ENCODE measurements at regions not wholly inside any gene's neighbourhood (a gene's known extent, or its start where the extent isn't known, plus 50 kb on each side); places are given as distances from the start of the nearest gene placed in this dataset.

GRCh38 chr5:124606543-124606942 is 139.9 kb downstream of the ZNF608 start:
- 95 to 100% methylated on average over 1 of the region's 2 CpGs for WGBS, 2 experiments
- no peak overlapping the region for H3K27ac ChIP-seq (ENCODE audit: insufficient read depth, low read depth, low read length, poor library complexity, severe bottlenecking)
- no peaks in the 10 kb centered on the region for H3K9me3 ChIP-seq (ENCODE audit: control insufficient read depth, low read length)
- no peaks in the 10 kb centered on the region for H3K27me3 ChIP-seq (ENCODE audit: control insufficient read depth, insufficient read depth, low read length, poor library complexity, severe bottlenecking)
- no peaks in the 10 kb centered on the region for H3K36me3 ChIP-seq (ENCODE audit: control insufficient read depth, insufficient read depth, low read length)
- peaks cover 11% of the 10 kb centered on the region for H3K4me1 ChIP-seq (ENCODE audit: control insufficient read depth, insufficient read depth, low read length)
- H3K4me3 ChIP-seq (ENCODE audit: insufficient read depth, low read depth, low read length), result no peak overlapping the region

GRCh38 chr5:124606093-124606492 is 140.3 kb downstream of the ZNF608 start:
- H3K4me1 ChIP-seq (ENCODE audit: control insufficient read depth, insufficient read depth, low read length), result peaks cover 11% of the 10 kb centered on the region
- no peak overlapping the region for H3K4me3 ChIP-seq (ENCODE audit: insufficient read depth, low read depth, low read length)
- H3K36me3 ChIP-seq (ENCODE audit: control insufficient read depth, insufficient read depth, low read length), result no peaks in the 10 kb centered on the region
- H3K9me3 ChIP-seq (ENCODE audit: control insufficient read depth, low read length), result no peaks in the 10 kb centered on the region
- H3K27me3 ChIP-seq (ENCODE audit: control insufficient read depth, insufficient read depth, low read length, poor library complexity, severe bottlenecking), result no peaks in the 10 kb centered on the region
- no peak overlapping the region for H3K27ac ChIP-seq (ENCODE audit: insufficient read depth, low read depth, low read length, poor library complexity, severe bottlenecking)
- 100% methylated on average over 2 of the region's 2 CpGs; no CpG with 5 or more reads in 1 of the 2 experiments for WGBS, 2 experiments

- no peaks in the 10 kb centered on the region for H3K36me3 ChIP-seq (ENCODE audit: control insufficient read depth, insufficient read depth, low read length)
- no peaks in the 10 kb centered on the region for H3K9me3 ChIP-seq (ENCODE audit: control insufficient read depth, low read length)
- peaks cover 11% of the 10 kb centered on the region for H3K4me1 ChIP-seq (ENCODE audit: control insufficient read depth, insufficient read depth, low read length)
- WGBS, 2 experiments, result 39 to 57% methylated on average over 4 of the region's 4 CpGs
- peak overlapping the region; percentile 56 for H3K27ac ChIP-seq (ENCODE audit: insufficient read depth, low read depth, low read length, poor library complexity, severe bottlenecking)
- no peak overlapping the region for H3K4me3 ChIP-seq (ENCODE audit: insufficient read depth, low read depth, low read length)
- H3K27me3 ChIP-seq (ENCODE audit: control insufficient read depth, insufficient read depth, low read length, poor library complexity, severe bottlenecking), result no peaks in the 10 kb centered on the region
Measured at GRCh38 chr5:124605541-124605940, 140.9 kb downstream of the ZNF608 start.

GRCh38 chr5:124604419-124604818 is 142.0 kb downstream of the ZNF608 start:
- Histone ChIP-seq H3K4me3 (ENCODE audit: insufficient read depth, low read depth, low read length) (no peak overlapping the region), H3K4me1 (ENCODE audit: control insufficient read depth, insufficient read depth, low read length) (peaks cover 15% of the 10 kb centered on the region), H3K9me3 (ENCODE audit: control insufficient read depth, low read length) (no peaks in the 10 kb centered on the region), H3K27ac (ENCODE audit: insufficient read depth, low read depth, low read length, poor library complexity, severe bottlenecking) (no peak overlapping the region), H3K36me3 (ENCODE audit: control insufficient read depth, insufficient read depth, low read length) (no peaks in the 10 kb centered on the region), H3K27me3 (ENCODE audit: control insufficient read depth, insufficient read depth, low read length, poor library complexity, severe bottlenecking) (no peaks in the 10 kb centered on the region)
- 75 to 90% methylated on average over 2 to 3 of the region's 4 CpGs for WGBS, 2 experiments

GRCh38 chr5:124602925-124603650 is 143.4 kb downstream of the ZNF608 start:
- Histone ChIP-seq H3K27ac (ENCODE audit: insufficient read depth, low read depth, low read length, poor library complexity, severe bottlenecking) (no peak overlapping the region), H3K4me1 (ENCODE audit: control insufficient read depth, insufficient read depth, low read length) (peaks cover 20% of the 10 kb centered on the region), H3K27me3 (ENCODE audit: control insufficient read depth, insufficient read depth, low read length, poor library complexity, severe bottlenecking) (no peaks in the 10 kb centered on the region), H3K4me3 (ENCODE audit: insufficient read depth, low read depth, low read length) (no peak overlapping the region), H3K36me3 (ENCODE audit: control insufficient read depth, insufficient read depth, low read length) (no peaks in the 10 kb centered on the region), H3K9me3 (ENCODE audit: control insufficient read depth, low read length) (no peaks in the 10 kb centered on the region)
- 94% methylated on average over 1 of the region's 1 CpG; no CpG with 5 or more reads in 1 of the 2 experiments for WGBS, 2 experiments

- WGBS, 2 experiments, result 87 to 95% methylated on average over 10 of the region's 10 CpGs
- no peaks in the 10 kb centered on the region for H3K27me3 ChIP-seq (ENCODE audit: control insufficient read depth, insufficient read depth, low read length, poor library complexity, severe bottlenecking)
- no peaks in the 10 kb centered on the region for H3K36me3 ChIP-seq (ENCODE audit: control insufficient read depth, insufficient read depth, low read length)
- no peak overlapping the region for H3K27ac ChIP-seq (ENCODE audit: insufficient read depth, low read depth, low read length, poor library complexity, severe bottlenecking)
- H3K4me1 ChIP-seq (ENCODE audit: control insufficient read depth, insufficient read depth, low read length), result peaks cover 11% of the 10 kb centered on the region
- H3K9me3 ChIP-seq (ENCODE audit: control insufficient read depth, low read length), result no peaks in the 10 kb centered on the region
- no peak overlapping the region for H3K4me3 ChIP-seq (ENCODE audit: insufficient read depth, low read depth, low read length)
Measured at GRCh38 chr5:124599028-124599973, 147.1 kb downstream of the ZNF608 start.

- peaks cover 14% of the 10 kb centered on the region for H3K4me1 ChIP-seq (ENCODE audit: control insufficient read depth, insufficient read depth, low read length)
- 71 to 76% methylated on average over 5 of the region's 5 CpGs for WGBS, 2 experiments
- no peak overlapping the region for H3K4me3 ChIP-seq (ENCODE audit: insufficient read depth, low read depth, low read length)
- no peaks in the 10 kb centered on the region for H3K36me3 ChIP-seq (ENCODE audit: control insufficient read depth, insufficient read depth, low read length)
- H3K27ac ChIP-seq (ENCODE audit: insufficient read depth, low read depth, low read length, poor library complexity, severe bottlenecking), result no peak overlapping the region
- no peaks in the 10 kb centered on the region for H3K9me3 ChIP-seq (ENCODE audit: control insufficient read depth, low read length)
- no peaks in the 10 kb centered on the region for H3K27me3 ChIP-seq (ENCODE audit: control insufficient read depth, insufficient read depth, low read length, poor library complexity, severe bottlenecking)
Measured at GRCh38 chr5:124596595-124597421, 149.6 kb downstream of the ZNF608 start.

GRCh38 chr5:124593952-124594351 is 152.5 kb downstream of the ZNF608 start:
- Histone ChIP-seq H3K9me3 (ENCODE audit: control insufficient read depth, low read length) (no peaks in the 10 kb centered on the region), H3K4me1 (ENCODE audit: control insufficient read depth, insufficient read depth, low read length) (peaks cover 12% of the 10 kb centered on the region), H3K36me3 (ENCODE audit: control insufficient read depth, insufficient read depth, low read length) (no peaks in the 10 kb centered on the region), H3K27me3 (ENCODE audit: control insufficient read depth, insufficient read depth, low read length, poor library complexity, severe bottlenecking) (no peaks in the 10 kb centered on the region), H3K27ac (ENCODE audit: insufficient read depth, low read depth, low read length, poor library complexity, severe bottlenecking) (no peak overlapping the region), H3K4me3 (ENCODE audit: insufficient read depth, low read depth, low read length) (no peak overlapping the region)
- WGBS, 2 experiments, result 88 to 100% methylated on average over 1 of the region's 1 CpG

- Histone ChIP-seq H3K27ac (ENCODE audit: insufficient read depth, low read depth, low read length, poor library complexity, severe bottlenecking) (no peak overlapping the region), H3K36me3 (ENCODE audit: control insufficient read depth, insufficient read depth, low read length) (no peaks in the 10 kb centered on the region), H3K9me3 (ENCODE audit: control insufficient read depth, low read length) (no peaks in the 10 kb centered on the region), H3K4me1 (ENCODE audit: control insufficient read depth, insufficient read depth, low read length) (peaks cover 12% of the 10 kb centered on the region), H3K27me3 (ENCODE audit: control insufficient read depth, insufficient read depth, low read length, poor library complexity, severe bottlenecking) (no peaks in the 10 kb centered on the region), H3K4me3 (ENCODE audit: insufficient read depth, low read depth, low read length) (no peak overlapping the region)
- WGBS, 2 experiments, result 93 to 97% methylated on average over 2 of the region's 2 CpGs
Measured at GRCh38 chr5:124592891-124593290, 153.5 kb downstream of the ZNF608 start.

Data from ectodermal cell (in vitro differentiated cells).